ENCODE measurements at regions not wholly inside any gene's neighbourhood (a gene's known extent, or its start where the extent isn't known, plus 50 kb on each side); places are given as distances from the start of the nearest gene placed in this dataset.

DNA sequence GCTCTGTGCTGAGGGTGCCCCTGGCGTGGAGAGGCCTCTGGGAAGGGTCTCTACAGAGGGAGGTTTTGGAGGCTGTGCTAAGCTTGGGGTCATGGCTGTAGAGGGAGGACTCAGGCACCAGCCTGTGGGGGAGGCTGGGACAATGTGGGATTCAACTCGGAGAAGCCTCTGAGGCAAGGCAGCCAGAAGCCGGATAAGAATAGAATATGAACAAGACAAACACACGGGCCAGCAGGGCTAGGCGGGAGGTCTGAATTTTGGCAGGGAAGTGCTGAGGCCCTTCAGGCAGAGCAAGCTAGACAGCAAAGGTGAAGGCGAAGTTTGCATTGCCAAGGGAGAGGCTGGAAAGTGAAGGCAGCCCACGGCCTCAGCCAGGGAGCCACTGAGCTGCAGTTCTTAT is 612.1 kb upstream of the NR2F2 start:
- no peak overlapping the region for H3K27ac ChIP-seq (ENCODE audit: extremely low read length, insufficient read depth, low read length)
- POLR2A ChIA-PET = no interaction called here
- H3K36me3 ChIP-seq (replicated peaks in 1 of 2; ENCODE audit: control insufficient read depth in 1 of 2, insufficient read depth in 2 of 2, low read length in 2 of 2) = no peaks in the 10 kb centered on the region
- no peak overlapping the region for H2AFZ ChIP-seq (ENCODE audit: low read length)
- no peaks in the 10 kb centered on the region for H3K79me2 ChIP-seq (ENCODE audit: insufficient read depth, low read length)
- no TSS peak for BruUV-seq (replicated peaks)
- CTCF ChIA-PET (ENCODE audit: low intra/inter-chr PET ratio, low total read pairs) = no interaction called here
- peaks cover 40% of the 10 kb centered on the region for H3K9me3 ChIP-seq (ENCODE audit: low read length)
- H4K20me1 ChIP-seq (ENCODE audit: insufficient read depth, low read length) = no peaks in the 10 kb centered on the region
- no peaks in the 10 kb centered on the region for H3K4me1 ChIP-seq (ENCODE audit: insufficient read depth, low read length)
- intact Hi-C loops (cut with micrococcal nuclease; ENCODE audit: unreplicated experiment) = no loop called here
- H3K9ac ChIP-seq (ENCODE audit: insufficient read depth, low read depth, low read length) = no peak overlapping the region
- no peak overlapping the region for H3K4me3 ChIP-seq (replicated peaks in 1 of 3; ENCODE audit: insufficient read depth in 1 of 3, low read depth in 2 of 3, low read length in 3 of 3)
- no peak for FAIRE-seq
- no peak overlapping the region for H3K4me2 ChIP-seq (ENCODE audit: low read depth, low read length)
- DNase-seq (ENCODE audit: low spot score) = no peak
- in situ Hi-C loops (cut with HindIII; ENCODE audit: extremely low pct_ligation_motif_present, low pct_unique_long_range_greater_than_20kb) = no loop called here
- H3K27me3 ChIP-seq (ENCODE audit: control insufficient read depth in 1 of 2, insufficient read depth in 2 of 2, low read length in 2 of 2) = no peaks in the 10 kb centered on the region
- 30% methylated on average over 7 of the region's 7 CpGs for WGBS (ENCODE audit: low lambda C conversion rate)
- TF ChIP-seq TBX2 (CRISPR knock-in tag; IDR thresholded peaks at IDR 0.05; ENCODE audit: borderline replicate concordance) (no peak), HIVEP1 (CRISPR knock-in tag; IDR thresholded peaks at IDR 0.05) (no peak), ZSCAN29 (CRISPR knock-in tag; conservative IDR thresholded peaks at IDR 0.05) (no peak), SIN3B (IDR thresholded peaks at IDR 0.05; ENCODE audit: low read length) (no peak), ZNF430 (CRISPR knock-in tag; IDR thresholded peaks at IDR 0.05) (no peak), MTF2 (CRISPR knock-in tag; IDR thresholded peaks at IDR 0.05; ENCODE audit: borderline replicate concordance) (no peak)
- ATAC-seq = no peak

DNA sequence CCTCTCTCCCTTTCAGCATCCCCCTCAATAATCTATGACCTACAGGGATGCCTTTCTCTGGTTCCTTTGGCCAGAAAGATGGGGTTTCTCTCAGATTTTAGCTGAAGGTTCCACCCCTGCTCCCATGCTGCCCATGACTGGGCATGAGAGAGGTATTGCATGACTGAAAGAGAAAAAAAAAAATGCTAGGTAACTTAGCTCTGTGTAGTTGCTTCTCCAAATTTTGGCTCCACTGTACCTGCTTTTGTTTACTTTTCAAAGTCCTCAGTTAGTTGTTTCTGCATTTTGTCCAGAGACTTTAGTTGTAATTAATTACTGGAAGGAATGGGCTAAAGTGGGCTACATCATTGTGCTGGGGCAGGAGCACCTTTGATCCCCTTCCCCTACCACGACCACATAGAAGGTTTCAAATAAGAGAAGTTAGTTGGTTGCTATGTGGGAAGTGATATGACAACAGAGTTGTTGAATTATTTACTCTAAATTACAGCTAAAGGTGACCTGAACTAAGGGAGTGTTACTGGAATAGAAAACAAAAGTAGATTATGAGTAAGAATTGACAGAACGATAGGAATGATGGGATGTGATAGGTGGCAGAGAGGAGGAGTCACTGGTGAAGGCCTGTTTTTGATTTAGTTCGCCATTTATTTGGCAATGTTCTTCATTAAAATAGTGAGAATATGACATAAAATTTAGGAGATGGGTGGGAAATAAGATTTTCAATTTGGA is 605.4 kb upstream of the NR2F2 start:
- H4K20me1 ChIP-seq (ENCODE audit: insufficient read depth, low read length) = no peaks in the 10 kb centered on the region
- no TSS peak for BruUV-seq (replicated peaks)
- ChIA-PET CTCF (ENCODE audit: low intra/inter-chr PET ratio, low total read pairs) (no interaction called here), POLR2A (no interaction called here)
- H3K4me3 ChIP-seq (replicated peaks in 1 of 3; ENCODE audit: insufficient read depth in 1 of 3, low read depth in 2 of 3, low read length in 3 of 3) = no peak overlapping the region
- H3K27me3 ChIP-seq (ENCODE audit: control insufficient read depth in 1 of 2, insufficient read depth in 2 of 2, low read length in 2 of 2) = no peaks in the 10 kb centered on the region
- no peak for DNase-seq (ENCODE audit: low spot score)
- 0% methylated on average over 3 of the region's 3 CpGs for WGBS (ENCODE audit: low lambda C conversion rate)
- H3K4me1 ChIP-seq (ENCODE audit: insufficient read depth, low read length) = no peaks in the 10 kb centered on the region
- no peak overlapping the region for H3K9ac ChIP-seq (ENCODE audit: insufficient read depth, low read depth, low read length)
- peaks cover 53% of the 10 kb centered on the region for H3K9me3 ChIP-seq (ENCODE audit: low read length)
- H3K4me2 ChIP-seq (ENCODE audit: low read depth, low read length) = no peak overlapping the region
- no peaks in the 10 kb centered on the region for H3K79me2 ChIP-seq (ENCODE audit: insufficient read depth, low read length)
- no peak for ATAC-seq
- H2AFZ ChIP-seq (ENCODE audit: low read length) = no peak overlapping the region
- in situ Hi-C loops (cut with HindIII; ENCODE audit: extremely low pct_ligation_motif_present, low pct_unique_long_range_greater_than_20kb) (no loop called here), intact Hi-C loops (cut with micrococcal nuclease; ENCODE audit: unreplicated experiment) (no loop called here)
- no peak overlapping the region for H3K27ac ChIP-seq (ENCODE audit: extremely low read length, insufficient read depth, low read length)
- no peak for FAIRE-seq
- no peak for TF ChIP-seq HDAC6 (IDR thresholded peaks at IDR 0.05; ENCODE audit: low read depth, low read length)
- TF ChIP-seq ZNF747 (CRISPR knock-in tag; IDR thresholded peaks at IDR 0.05; ENCODE audit: borderline replicate concordance) = no peak
- TF ChIP-seq ZFP1 (CRISPR knock-in tag; IDR thresholded peaks at IDR 0.05) = no peak
- TF ChIP-seq, protein P1, sequence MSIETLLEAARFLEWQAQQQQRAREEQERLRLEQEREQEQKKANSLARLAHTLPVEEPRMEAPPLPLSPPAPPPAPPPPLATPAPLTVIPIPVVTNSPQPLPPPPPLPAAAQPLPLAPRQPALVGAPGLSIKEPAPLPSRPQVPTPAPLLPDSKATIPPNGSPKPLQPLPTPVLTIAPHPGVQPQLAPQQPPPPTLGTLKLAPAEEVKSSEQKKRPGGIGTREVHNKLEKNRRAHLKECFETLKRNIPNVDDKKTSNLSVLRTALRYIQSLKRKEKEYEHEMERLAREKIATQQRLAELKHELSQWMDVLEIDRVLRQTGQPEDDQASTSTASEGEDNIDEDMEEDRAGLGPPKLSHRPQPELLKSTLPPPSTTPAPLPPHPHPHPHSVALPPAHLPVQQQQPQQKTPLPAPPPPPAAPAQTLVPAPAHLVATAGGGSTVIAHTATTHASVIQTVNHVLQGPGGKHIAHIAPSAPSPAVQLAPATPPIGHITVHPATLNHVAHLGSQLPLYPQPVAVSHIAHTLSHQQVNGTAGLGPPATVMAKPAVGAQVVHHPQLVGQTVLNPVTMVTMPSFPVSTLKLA (IDR thresholded peaks at IDR 0.05) = no peak
- TF ChIP-seq KAT2B (IDR thresholded peaks at IDR 0.05; ENCODE audit: borderline replicate concordance, low read depth, low read length) = no peak
- no peak for TF ChIP-seq ZNF180 (CRISPR knock-in tag; IDR thresholded peaks at IDR 0.05; ENCODE audit: borderline replicate concordance, low read depth)
- TF ChIP-seq NFKB2 (CRISPR knock-in tag; IDR thresholded peaks at IDR 0.05; ENCODE audit: borderline replicate concordance) = no peak
- no peaks in the 10 kb centered on the region for H3K36me3 ChIP-seq (replicated peaks in 1 of 2; ENCODE audit: control insufficient read depth in 1 of 2, insufficient read depth in 2 of 2, low read length in 2 of 2)
